ENCODE measurements at regions not wholly inside any gene's neighbourhood (a gene's known extent, or its start where the extent isn't known, plus 50 kb on each side); places are given as distances from the start of the nearest gene placed in this dataset.

DNA sequence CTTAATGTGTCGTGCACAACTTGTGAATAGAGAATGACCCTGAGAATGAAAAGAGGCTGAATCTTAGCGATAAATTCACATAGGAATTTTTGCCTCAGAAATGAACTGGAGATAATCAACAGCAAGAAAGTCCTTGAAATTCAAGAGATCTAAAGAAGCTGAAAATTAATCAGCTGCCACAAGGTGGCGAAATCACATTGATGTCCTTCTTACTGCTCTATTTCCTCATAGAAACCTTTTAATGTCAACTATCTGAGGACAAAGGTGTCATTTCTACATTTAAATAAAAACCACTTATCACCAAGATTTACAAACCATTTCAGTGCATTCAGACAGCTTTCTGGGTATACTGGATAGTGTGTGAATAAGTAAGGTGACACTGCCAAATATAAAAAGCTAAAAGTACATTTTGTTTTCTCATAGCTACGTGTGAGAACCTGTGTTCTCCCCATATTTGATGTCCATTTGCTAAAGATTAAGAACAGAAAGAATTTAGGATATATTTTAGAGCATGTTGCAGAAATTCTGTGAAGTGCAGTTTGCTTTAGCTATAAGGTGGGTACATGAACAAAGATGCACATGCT lies 485.3 kb upstream of the PTBP2 start:
- H3K9me3 ChIP-seq: no peaks in the 10 kb centered on the region
- no peak for TF ChIP-seq POLR2A (IDR thresholded peaks at IDR 0.05)
- TF ChIP-seq, protein P1, sequence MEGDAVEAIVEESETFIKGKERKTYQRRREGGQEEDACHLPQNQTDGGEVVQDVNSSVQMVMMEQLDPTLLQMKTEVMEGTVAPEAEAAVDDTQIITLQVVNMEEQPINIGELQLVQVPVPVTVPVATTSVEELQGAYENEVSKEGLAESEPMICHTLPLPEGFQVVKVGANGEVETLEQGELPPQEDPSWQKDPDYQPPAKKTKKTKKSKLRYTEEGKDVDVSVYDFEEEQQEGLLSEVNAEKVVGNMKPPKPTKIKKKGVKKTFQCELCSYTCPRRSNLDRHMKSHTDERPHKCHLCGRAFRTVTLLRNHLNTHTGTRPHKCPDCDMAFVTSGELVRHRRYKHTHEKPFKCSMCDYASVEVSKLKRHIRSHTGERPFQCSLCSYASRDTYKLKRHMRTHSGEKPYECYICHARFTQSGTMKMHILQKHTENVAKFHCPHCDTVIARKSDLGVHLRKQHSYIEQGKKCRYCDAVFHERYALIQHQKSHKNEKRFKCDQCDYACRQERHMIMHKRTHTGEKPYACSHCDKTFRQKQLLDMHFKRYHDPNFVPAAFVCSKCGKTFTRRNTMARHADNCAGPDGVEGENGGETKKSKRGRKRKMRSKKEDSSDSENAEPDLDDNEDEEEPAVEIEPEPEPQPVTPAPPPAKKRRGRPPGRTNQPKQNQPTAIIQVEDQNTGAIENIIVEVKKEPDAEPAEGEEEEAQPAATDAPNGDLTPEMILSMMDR (IDR thresholded peaks at IDR 0.05): peak; percentile 29 to 62 (median 46)
- intact Hi-C loops (cut with DNase I): no loop called here
- H3K27me3 ChIP-seq: no peaks in the 10 kb centered on the region
- peak; percentile 20 to 52 (median 37) for DNase-seq
- 22 to 24% methylated on average over 4 of the region's 4 CpGs for WGBS, 2 donors
- peaks cover 13% of the 10 kb centered on the region for H3K4me1 ChIP-seq
- no peak overlapping the region for H3K27ac ChIP-seq
- H3K4me3 ChIP-seq: no peak overlapping the region
- ATAC-seq: peak; percentile 53
- H3K36me3 ChIP-seq (replicated peaks in 1 of 2; ENCODE audit: insufficient read depth in 1 of 2, low read depth in 2 of 2): no peaks in the 10 kb centered on the region

- ATAC-seq (no peak), DNase-seq (no peak)
- Histone ChIP-seq H3K27me3 (no peaks in the 10 kb centered on the region), H3K36me3 (replicated peaks in 1 of 2; ENCODE audit: insufficient read depth in 1 of 2, low read depth in 2 of 2) (no peaks in the 10 kb centered on the region), H3K4me1 (peaks cover 13% of the 10 kb centered on the region), H3K4me3 (no peak overlapping the region), H3K9me3 (no peaks in the 10 kb centered on the region), H3K27ac (no peak overlapping the region)
- intact Hi-C loops (cut with DNase I): no loop called here
- 52 to 53% methylated on average over 4 of the region's 4 CpGs for WGBS, 2 donors
- TF ChIP-seq POLR2A (IDR thresholded peaks at IDR 0.05): no peak
- TF ChIP-seq, protein P1 (IDR thresholded peaks at IDR 0.05): no peak
Measured at GRCh38 chr1:96238426-96238825, 483.2 kb upstream of the PTBP2 start.

- H3K4me3 ChIP-seq: no peak overlapping the region
- H3K27me3 ChIP-seq: no peaks in the 10 kb centered on the region
- intact Hi-C loops (cut with DNase I): no loop called here
- H3K27ac ChIP-seq: no peak overlapping the region
- DNase-seq: no peak
- H3K36me3 ChIP-seq (replicated peaks in 1 of 2; ENCODE audit: insufficient read depth in 1 of 2, low read depth in 2 of 2): no peaks in the 10 kb centered on the region
- no peaks in the 10 kb centered on the region for H3K9me3 ChIP-seq
- H3K4me1 ChIP-seq: no peaks in the 10 kb centered on the region
- no peak for TF ChIP-seq POLR2A (IDR thresholded peaks at IDR 0.05)
- TF ChIP-seq, protein P1 (IDR thresholded peaks at IDR 0.05): no peak
- ATAC-seq: no peak
Measured at GRCh38 chr1:96240438-96240837, 481.1 kb upstream of the PTBP2 start.

GRCh38 chr1:96253246-96254035 lies 468.1 kb upstream of the PTBP2 start:
- ATAC-seq: no peak
- intact Hi-C loops (cut with DNase I): no loop called here
- WGBS, 2 donors: 52 to 53% methylated on average over 4 of the region's 4 CpGs
- DNase-seq: no peak
- no peaks in the 10 kb centered on the region for H3K27me3 ChIP-seq
- TF ChIP-seq POLR2A (IDR thresholded peaks at IDR 0.05): no peak
- TF ChIP-seq, protein P1 (IDR thresholded peaks at IDR 0.05): no peak
- H3K27ac ChIP-seq: no peak overlapping the region
- no peaks in the 10 kb centered on the region for H3K9me3 ChIP-seq
- H3K4me1 ChIP-seq: no peaks in the 10 kb centered on the region
- no peaks in the 10 kb centered on the region for H3K36me3 ChIP-seq (replicated peaks in 1 of 2; ENCODE audit: insufficient read depth in 1 of 2, low read depth in 2 of 2)
- no peak overlapping the region for H3K4me3 ChIP-seq
